Prostate gland (tissue), 2 donors: ENCODE measurements at regions not wholly inside any gene's neighbourhood (a gene's known extent, or its start where the extent isn't known, plus 50 kb on each side); places are given as distances from the start of the nearest gene placed in this dataset.

ENCODE experiments used
- DNase-seq: peaks from one replicate; pipeline ENCODE4 v3.0.0-alpha.2; 2019; ENCODE audit warnings: low spot score
- H3K27ac ChIP-seq, 2 donors: fragments of 200-600 bp; sonication (generic); 2 replicates each; pipeline ENCODE4 v1.5.1; 2017 to 2019
- H3K27me3 ChIP-seq: fragments of 200-600 bp; sonication (generic); replicated peaks from 2 replicates; pipeline ENCODE4 v1.5.1; 2019; ENCODE audit not compliant: insufficient read depth
- H3K36me3 ChIP-seq, 2 donors: fragments of 200-600 bp; sonication (generic); 1 replicate in 1 of 2; 2 replicates in 1 of 2; pipeline versions ENCODE4 v1.5.1 to v1.8.1; 2017 to 2019
- H3K4me1 ChIP-seq: fragments of 200-600 bp; sonication (generic); replicated peaks from 2 replicates; pipeline ENCODE4 v1.5.1; 2019
- H3K4me3 ChIP-seq, 2 donors: fragments of 200-600 bp; sonication (generic); 2 replicates each; pipeline ENCODE4 v1.5.1; 2017 to 2019
- H3K9me3 ChIP-seq: fragments of 200-600 bp; sonication (generic); 2 replicates; pipeline ENCODE4 v1.5.1; 2017
- CTCF ChIP-seq, 4 experiments: fragments of 200-600 bp in 2 of 4; fragments of 450-650 bp in 2 of 4; sonication (generic) in 2 of 4; IDR thresholded peaks; 1 replicate in 3 of 4; 2 replicates in 1 of 4; pipeline ENCODE4 v1.5.1; 2016 to 2019; ENCODE audit warnings: antibody characterized with exemption in 4 of 4, mild to moderate bottlenecking in 2 of 4, moderate library complexity in 2 of 4
- POLR2A ChIP-seq: fragments of 450-650 bp; IDR thresholded peaks from one replicate; pipeline ENCODE4 v1.6.1; 2016; ENCODE audit warnings: antibody characterized with exemption, mild to moderate bottlenecking
- POLR2AphosphoS5 ChIP-seq: sonication (generic); formaldehyde crosslinking; IDR thresholded peaks from one replicate; pipeline ENCODE4 v1.6.1; 2017; ENCODE audit warnings: antibody characterized with exemption
- WGBS: methylation state at CpG from one replicate; pipeline ENCODE4 v1.1.5; 2018; 5-methylcytosine and 5-hydroxymethylcytosine counted together
- intact Hi-C: fragments of 100-400 bp; cut with DNase I; formaldehyde crosslinking; loops from one replicate; pipeline ENCODE4 v1.14.2; 2022

DNA sequence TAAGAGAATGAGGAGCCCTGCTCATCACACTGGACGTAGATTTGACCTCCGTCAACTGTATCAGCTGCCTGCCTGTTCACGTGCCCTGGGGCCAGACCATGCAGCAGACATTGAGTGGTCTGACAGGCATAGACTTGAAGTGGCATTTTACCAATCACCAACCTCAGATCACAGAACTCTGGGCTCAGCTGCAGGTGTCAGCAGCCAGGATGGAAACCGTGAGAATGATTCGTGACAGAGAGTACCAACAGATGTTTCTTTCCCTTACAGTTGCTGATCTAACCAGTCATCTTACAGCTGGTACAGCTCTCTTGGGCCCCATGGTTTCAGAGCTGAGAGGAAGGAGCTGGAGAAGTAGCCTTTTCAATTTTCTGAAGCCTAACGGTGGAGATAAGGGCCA, 148.9 kb downstream of the EN1 start:
- Histone ChIP-seq H3K27ac (no peak overlapping the region), H3K4me1 (no peaks in the 10 kb centered on the region), H3K9me3 (no peaks in the 10 kb centered on the region), H3K36me3 (no peaks in the 10 kb centered on the region), H3K27me3 (no peaks in the 10 kb centered on the region), H3K4me3 (no peak overlapping the region)
- intact Hi-C loops, result no loop called here
- WGBS, result 83% methylated on average over 6 of the region's 6 CpGs
- TF ChIP-seq POLR2A (no peak), POLR2AphosphoS5 (no peak), CTCF (IDR thresholded peaks at IDR 0.05) (no peak)
- no peak for DNase-seq

DNA sequence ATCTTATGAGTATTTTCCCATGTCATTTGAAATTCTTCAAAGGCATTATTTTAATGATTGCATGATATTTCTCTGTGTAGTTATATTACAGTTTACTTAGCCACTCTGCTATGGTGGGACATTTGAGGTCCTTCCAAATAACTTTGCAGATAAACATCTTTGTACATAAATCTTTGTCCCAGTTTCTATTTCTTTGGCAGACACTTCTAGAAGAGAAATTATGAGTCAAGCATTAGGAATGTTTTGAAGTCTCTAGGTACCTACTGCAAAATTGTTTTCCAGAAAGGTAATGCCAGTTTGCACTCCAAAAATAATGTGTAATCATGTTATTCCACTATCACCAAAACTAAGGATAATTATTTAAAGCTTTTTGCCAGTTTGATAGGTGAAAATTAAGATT, 149.7 kb downstream of the EN1 start:
- TF ChIP-seq CTCF (IDR thresholded peaks at IDR 0.05), result no peak
- no peak for TF ChIP-seq POLR2AphosphoS5
- no peak for TF ChIP-seq POLR2A
- intact Hi-C loops, result no loop called here

GRCh38 chr2:118696786-118697465, 150.5 kb downstream of the EN1 start:
- WGBS, result 49% methylated on average over 6 of the region's 6 CpGs
- Histone ChIP-seq H3K4me1 (no peaks in the 10 kb centered on the region), H3K27me3 (no peaks in the 10 kb centered on the region), H3K9me3 (no peaks in the 10 kb centered on the region), H3K36me3 (no peaks in the 10 kb centered on the region), H3K27ac (no peak overlapping the region), H3K4me3 (no peak overlapping the region)
- DNase-seq, result no peak
- TF ChIP-seq POLR2A (no peak), POLR2AphosphoS5 (no peak), CTCF (IDR thresholded peaks at IDR 0.05) (no peak)
- intact Hi-C loops, result no loop called here

More for the DNA sequence above, 149.7 kb downstream of the EN1 start:
- Histone ChIP-seq H3K27me3 (no peaks in the 10 kb centered on the region), H3K36me3 (no peaks in the 10 kb centered on the region), H3K9me3 (no peaks in the 10 kb centered on the region), H3K4me3 (no peak overlapping the region), H3K4me1 (no peaks in the 10 kb centered on the region), H3K27ac (no peak overlapping the region)
- DNase-seq, result no peak

DNA sequence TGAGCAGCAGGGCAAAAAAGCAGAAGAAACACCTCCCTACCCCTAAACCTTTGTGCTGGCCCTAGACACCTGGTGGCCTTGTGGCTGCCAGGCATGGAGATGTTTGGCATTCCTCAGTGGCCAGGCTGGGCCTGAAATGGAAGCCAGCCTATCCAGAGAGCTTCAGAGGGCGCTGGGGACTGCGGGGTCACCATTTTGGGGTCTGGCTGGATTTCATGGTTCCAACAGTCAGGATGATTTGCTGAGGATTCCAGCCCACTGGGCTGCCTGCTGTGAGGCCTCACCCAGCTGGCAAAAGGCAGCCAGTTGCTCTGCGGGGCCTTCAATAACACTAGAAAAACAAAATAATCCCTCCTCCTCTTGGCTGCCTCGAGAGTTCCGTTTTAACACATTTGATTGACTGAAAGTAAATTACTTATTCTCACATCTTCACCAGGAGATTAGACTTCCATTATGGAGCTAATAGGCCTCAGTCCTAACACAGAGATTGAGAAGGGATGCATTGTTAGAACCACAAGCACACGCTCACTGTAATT, 154.1 kb downstream of the EN1 start:
- intact Hi-C loops, result no loop called here
- DNase-seq, result no peak

More for the DNA sequence above, 154.1 kb downstream of the EN1 start:
- no peaks in the 10 kb centered on the region for H3K9me3 ChIP-seq
- H3K36me3 ChIP-seq, result no peaks in the 10 kb centered on the region
- no peak for TF ChIP-seq POLR2AphosphoS5
- TF ChIP-seq CTCF (IDR thresholded peaks at IDR 0.05), result no peak
- TF ChIP-seq POLR2A, result no peak
- no peak overlapping the region for H3K4me3 ChIP-seq
- H3K27me3 ChIP-seq, result peaks cover 2% of the 10 kb centered on the region
- 57% methylated on average over 6 of the region's 6 CpGs for WGBS
- H3K27ac ChIP-seq, result no peak overlapping the region
- no peaks in the 10 kb centered on the region for H3K4me1 ChIP-seq
